GM23248 (cell line): ENCODE measurements at regions not wholly inside any gene's neighbourhood (a gene's known extent, or its start where the extent isn't known, plus 50 kb on each side); places are given as distances from the start of the nearest gene placed in this dataset.

Experiments
- EZH2 ChIP-seq: fragments of 200-600 bp; sonication (generic); IDR thresholded peaks from 2 replicates; pipeline ENCODE4 v1.6.1; 2018; ENCODE audit warnings: antibody characterized with exemption, mild to moderate bottlenecking; ENCODE audit not compliant: insufficient read depth, poor library complexity, severe bottlenecking
- EZH2phosphoT487 ChIP-seq: fragments of 200-600 bp; sonication (generic); IDR thresholded peaks from 2 replicates; pipeline ENCODE4 v1.6.1; 2018; ENCODE audit warnings: antibody characterized with exemption, moderate library complexity, mild to moderate bottlenecking, low read depth; ENCODE audit not compliant: insufficient read depth

DNA sequence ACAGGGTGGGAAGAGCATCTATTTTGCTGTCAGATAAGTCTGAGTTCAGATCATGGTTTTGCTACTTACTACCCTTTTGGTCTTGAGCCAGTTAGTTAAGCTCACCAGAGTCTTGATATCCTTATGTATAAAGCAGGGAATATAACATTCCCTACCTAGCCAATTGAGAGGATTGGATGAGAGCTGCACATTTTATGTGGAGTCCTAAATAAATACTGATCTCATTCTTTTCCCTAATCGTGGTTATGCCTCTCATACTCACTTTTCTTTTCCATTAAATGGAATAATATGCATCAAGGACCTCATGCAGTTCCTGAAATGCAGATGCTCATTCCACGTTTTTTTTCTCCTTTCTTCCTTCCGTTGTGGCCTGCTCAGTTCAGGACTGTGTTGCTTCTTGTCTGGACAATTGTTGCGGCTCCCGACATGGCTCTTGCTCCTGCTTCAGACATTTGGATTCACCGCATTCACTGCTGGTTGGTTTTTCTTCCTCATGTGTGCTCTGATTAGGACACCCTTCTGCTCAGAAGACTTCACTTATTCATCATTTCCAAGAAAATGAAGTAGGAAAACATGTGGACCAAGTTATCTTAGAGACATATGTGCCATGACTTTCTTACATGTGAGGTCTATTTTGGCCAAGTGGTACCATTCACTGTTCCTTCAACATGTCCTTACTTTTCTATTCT lies 90.2 kb downstream of the NFKBIZ start:
- TF ChIP-seq EZH2 (no peak), EZH2phosphoT487 (no peak)
